Fibroblast of skin of left quadriceps (primary cell): ENCODE measurements at regions not wholly inside any gene's neighbourhood (a gene's known extent, or its start where the extent isn't known, plus 50 kb on each side); places are given as distances from the start of the nearest gene placed in this dataset.
"Not testable (repeated sequence)": the region's sequence is repeated elsewhere in the genome, so short reads cannot be mapped to it uniquely, and the experiment has no call there.

ENCODE experiments used
- DNase-seq, 2 experiments: peaks; one replicate each; pipeline ENCODE4 v3.0.0-alpha.2; 2013; ENCODE audit warnings: low read depth in 2 of 2

DNA sequence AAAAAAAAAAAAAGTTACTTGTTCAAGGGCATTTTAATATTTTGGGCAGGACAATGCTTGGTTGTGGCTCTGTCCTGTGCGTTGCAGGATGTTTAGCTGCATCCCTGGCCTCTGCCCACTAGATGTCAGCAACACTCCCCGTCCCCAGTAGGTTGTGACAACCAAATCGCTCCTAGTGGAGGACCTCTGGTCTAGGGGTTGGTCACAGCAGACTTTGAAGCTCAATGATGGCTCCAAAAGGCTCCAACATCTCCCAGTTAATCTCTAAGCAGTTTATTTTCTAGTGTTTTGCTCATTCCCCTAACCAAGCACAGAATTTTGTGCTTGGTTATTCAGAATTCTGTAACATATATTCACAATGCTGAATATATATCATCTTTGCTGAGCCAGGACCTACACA is 67.0 kb downstream of the CHRNA1 start:
- no peak for DNase-seq

DNA sequence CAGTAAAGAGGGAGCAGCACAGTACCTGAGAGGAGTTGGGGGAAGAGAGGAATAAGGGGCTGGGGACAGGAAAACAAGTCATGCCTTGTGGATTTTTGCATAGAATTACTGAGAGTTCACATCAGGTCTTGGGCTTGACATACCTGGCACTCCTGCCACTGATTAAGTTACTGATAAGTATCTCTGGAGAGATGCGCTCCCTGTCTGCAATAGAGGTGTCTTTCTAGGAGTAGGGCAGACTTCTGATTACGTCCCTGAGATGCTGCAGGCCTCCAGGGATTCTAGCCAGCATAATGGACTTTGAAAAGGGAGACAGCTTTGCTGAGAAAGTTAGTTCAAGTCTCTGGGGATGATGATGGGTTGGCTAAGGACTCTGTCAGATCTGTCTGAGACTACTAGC is 69.4 kb downstream of the CHRNA1 start:
- no peak for DNase-seq

DNA sequence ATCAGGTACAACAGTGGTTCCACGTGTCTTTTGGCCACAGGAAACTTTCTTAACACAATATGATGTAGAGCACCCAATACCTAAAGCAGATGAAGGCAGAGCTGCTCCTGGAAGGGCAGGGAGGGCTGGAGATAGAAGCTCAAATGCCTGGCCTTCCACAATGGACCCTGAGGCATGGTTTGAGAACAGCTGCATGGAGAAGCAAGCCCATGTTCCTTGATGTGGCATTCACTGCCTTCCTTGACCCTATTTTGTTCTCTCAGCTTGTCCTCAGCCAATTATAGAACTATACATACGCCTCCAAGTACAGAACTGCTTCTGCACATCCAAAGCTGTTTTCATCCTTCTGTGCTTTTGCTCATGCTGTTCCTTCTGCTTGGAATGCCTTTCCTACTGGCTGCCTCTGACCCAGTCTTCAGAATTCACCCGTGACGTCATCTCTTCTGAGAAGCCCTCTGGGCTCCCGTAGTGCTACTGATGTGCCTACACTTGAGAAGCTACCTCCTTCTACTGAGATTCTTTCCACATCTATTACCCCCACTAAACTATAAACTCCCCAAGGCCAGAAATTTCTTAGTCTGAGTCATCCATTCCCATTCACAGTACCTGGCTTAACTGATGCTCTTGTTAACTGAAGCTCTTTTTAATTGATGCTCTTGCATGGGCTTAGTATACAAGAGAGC is 69.9 kb downstream of the CHRNA1 start:
- DNase-seq: no peak

DNA sequence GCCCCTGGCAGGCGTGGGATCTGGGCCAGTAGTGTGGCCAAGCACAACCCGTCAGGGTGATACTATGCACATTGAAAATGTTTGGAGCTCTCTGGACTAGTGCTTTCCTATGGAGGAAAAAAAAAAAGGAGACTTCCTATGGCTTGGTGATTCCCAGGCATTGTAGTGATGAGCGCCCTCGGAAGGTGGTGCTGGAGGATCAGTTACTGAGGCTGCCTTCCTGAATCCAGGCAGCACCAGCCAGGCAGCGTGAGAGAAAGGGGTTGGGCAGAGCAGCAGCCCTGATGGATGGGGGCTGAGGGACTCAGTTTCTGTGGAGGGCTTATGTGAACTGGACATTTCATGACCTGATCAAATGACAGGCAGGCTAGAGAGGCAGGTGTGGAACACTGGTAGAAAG is 70.9 kb downstream of the CHRNA1 start:
- no peak for DNase-seq

DNA sequence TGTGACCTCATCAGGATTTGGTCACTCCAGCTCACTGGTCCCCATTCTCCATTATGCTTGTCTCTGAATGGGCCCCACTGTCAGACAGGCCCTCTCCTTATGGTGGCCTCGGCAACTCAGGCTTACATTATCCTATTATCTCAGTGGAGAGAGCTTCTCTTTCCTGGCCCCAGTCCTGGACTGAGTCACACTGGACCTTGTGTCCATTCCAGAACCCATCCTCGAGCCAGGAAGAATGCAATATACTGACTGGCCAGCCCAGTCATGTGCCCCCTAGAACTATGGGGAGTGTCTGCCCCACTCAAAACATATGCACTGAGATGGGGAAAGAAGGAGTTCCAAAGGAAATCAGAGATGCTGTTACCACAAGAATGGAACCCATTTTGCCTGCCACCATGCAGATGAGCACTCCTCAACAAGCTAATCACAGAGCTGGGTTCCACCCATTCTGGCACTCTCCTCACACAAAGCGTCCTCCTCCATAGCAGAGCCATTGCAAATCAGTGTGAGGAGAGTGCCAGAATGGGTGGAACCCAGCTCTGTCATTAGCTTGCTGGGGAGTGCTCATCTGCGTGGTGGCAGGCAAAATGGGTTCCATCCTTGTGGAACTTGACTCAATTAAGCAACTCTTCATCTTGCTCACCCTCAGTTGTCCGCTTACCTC is 71.9 kb downstream of the CHRNA1 start:
- no peak for DNase-seq

DNA sequence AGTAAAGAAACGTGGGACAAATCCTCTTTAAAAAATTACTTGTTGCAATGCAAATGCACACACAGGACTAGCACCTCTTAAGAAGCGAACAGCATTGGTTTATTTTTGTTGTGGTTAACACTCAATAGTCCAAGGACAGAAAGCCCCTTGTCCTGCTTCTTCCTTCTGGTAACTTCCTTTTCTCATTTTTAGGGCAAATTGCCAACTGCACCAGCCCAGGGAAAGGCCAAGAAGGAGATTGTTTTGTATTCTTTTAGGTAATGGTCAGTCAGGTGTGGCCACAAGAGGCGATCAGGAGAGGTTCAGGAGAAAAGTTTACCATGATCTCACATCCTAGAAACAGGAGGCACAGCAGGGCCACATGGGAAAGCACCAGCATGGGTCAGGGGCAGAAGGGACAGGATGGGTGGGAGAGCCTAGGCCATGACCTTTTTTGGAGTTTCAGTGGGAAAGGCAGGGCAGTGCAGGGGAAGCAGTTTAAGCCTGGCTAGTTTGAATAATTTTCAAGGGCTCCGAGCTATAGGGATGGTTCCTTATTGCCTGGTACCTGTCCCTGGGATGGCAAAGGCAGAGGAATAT is 73.0 kb downstream of the CHRNA1 start:
- DNase-seq: no peak

DNA sequence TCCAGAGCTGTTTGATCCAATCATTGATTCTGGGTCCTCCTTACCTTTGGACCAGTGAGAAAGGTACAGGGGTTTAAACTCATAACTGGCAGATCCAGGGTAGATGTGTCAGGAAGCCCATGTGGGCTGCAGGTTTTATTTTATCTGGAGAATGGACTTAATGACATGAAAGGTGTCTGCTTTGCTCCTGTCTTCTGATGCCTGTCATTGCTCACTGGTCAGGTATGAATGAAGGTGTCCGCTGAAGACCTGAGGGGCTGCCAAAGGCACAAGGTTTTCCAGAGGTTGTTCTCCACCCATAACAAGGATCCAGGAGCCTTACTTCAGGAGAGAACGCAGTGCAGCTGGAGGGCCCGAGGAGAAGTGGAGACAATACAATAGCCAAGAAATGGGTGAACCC is 74.2 kb downstream of the CHRNA1 start:
- no peak for DNase-seq

DNA sequence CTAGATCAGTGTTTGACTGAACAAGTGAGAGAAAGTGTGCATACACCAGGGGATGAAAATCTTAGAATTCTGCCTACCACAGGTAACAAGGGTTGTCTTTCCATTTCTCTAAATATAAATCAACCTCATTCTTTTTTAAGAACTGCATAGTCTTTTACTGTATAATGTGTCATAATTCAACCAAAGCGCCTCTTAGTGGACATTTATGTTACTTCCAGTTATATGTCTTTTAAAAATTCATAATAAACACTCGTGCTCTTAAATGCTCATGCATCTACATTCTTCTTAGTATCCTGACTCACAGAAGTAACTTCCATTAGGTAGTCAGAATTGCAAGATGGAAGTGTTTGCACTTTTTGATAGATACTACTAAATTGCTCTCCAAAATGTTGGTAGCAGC is 76.2 kb downstream of the CHRNA1 start:
- DNase-seq: no peak

DNA sequence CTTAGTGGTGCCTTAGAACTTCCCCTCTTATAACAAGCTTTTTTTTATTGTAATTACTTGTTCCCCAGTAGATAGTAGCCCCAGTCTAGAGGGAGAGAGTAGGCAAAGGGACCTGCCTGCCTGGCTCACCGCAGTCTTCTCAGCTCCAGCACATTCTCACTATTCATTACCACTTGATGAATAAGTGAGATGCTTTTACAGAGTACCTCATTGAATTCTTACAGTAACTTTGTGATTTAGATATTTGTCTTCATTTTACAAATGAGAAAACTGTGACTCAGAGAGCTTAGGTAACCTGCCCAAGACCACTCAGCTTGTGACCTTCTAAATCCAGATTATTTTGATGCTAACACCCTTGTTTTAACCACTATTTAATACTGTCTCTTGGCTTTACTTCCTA is 77.8 kb downstream of the CHRNA1 start:
- DNase-seq: no peak

DNA sequence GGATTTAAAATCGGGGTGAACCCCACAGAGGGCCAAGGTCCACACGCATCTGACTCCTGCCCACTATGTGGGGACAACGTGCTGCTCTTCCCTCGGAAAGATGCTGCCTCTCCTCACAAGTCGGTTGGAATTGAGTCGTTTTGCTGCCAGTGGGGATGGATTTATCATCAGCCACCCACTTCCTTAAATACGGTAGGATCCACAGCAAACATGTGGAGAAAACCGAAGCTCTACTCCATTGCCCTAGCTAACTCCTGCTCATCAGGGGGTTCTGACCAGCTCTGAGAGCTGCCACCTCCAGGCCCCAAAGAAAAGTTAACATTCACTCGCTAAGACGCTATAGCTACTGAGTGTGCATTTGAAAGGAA is 80.9 kb downstream of the CHRNA1 start:
- DNase-seq: no peak

DNA sequence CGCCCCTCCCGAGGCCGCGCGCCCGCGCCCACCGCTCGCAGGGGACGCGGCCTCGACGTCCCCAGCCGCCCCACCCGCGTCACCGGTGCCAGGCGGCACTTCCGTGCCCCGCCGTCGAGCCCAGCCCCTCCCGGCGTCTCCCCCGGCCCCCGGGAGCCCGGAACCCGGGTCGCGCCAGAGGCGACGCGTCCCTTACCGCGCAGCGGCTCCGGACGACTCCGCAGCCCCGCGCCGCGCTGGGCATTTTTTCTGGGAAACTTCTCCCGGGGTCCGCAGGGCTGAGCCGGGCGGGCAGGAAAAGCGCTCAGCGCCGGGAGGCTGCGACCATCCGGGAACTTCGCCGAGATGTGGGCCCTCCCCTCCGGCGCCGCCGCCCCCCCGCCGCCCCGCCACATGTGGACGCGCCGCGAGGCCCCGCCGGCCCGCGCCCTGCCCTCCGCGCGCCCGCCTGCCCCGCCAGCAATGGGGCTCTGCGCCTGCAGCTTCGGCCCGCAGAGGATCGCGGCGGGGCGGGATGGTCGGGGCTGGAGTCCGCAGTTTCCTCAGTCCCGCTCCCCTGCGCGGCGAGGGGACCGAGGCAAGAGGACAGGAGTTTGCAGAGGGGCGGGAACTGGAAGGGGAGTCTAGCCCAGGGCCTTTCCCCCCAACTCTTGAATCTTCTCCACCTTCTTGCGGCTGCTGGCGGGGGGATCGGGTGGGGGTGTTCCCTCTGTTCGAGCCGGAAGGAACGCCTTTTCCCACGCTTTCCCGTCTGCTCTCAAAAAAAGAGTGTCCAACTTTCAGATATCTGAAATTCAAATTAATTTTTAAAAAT is 81.5 kb downstream of the CHRNA1 start:
- DNase-seq: peak in 1 of 2 experiments; percentile 47

DNA sequence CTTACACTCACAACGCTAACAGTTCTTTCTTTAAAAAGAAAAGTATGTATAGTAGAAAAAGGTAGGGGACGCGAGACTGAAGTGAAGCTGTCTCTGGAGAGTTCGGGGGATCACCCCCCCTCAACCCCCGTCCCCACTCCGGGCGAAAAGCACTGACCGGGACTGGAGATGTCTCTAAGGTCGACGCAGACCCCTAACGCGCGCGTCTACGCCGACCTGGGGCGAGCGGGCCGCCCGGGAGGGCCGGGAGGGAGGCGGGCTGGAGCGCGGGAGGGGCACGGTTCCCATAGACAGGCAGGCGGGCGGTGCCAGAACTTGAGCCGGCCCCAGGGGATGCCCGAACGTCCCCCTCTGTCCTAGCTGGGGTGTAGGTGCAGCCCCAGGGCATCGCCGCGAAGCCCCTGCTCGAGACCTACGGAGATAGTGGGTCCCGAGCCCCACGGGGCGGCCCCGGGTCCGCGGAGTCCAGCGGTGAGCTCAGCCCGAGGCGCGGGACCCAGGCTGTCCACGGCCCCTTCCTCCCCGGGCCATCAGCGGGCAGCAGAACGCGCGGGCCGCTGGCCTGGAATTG is 82.2 kb downstream of the CHRNA1 start:
- DNase-seq: no peak

DNA sequence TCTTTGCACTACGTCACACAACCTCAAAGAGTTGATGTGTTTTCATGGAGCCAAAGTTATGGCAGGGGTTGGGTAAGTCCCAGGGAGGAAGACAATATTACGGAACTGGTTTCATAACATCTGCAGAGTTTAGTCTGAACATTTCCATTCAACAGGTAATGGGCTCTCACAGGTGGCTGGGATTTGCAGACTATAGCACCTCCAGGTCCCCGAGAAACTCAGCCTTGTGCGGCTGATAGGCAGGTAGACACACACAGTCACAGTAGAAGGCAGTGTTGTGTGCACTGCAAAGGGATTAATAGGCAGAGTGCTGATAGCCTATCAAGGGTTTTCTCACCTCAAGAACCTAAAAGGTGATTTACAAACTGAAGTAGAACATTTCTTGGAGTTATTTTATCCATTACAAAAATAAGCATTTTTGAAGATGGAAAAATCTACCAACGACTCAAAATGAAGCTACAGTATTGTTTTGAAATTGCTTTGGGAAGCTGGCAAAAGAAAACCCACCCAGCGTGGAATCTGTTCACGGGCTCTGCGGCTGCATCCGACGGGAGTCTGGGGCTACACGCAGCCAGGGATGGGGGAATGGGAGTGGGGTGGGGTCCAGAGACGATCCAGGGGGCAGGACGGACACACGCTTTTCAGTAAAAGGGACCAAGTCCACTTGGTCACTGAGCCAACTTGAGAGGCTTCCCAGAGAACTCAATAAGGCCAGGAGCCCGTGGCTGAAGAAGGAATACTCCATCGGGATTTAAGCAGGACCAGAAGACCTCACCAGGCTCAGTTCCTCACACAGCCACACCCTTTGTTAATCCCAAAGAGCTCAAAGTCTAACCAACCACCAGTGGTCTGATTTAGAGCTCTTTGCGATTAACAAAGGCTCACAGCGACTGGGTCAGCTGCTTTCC is 82.9 kb downstream of the CHRNA1 start:
- DNase-seq: no peak

DNA sequence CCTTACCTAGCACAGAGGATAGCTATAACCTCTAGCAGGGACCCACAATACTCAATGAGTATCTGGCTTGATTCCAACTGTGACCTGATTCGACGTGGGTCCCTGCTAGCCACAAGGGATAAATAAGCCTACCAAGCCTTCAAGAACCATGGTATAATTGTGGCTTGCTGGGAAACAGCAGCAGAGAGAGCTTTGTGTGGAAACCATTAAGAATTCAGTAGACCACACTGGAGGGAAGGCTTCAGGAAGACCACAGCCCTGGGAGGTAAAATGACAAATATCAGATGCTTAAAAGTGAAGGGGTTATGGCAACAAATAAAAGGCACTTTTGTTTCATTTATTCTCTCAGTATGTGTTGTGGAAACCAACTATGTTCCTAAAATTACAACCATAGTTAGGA is 82.6 kb upstream of the WIPF1 start:
- no peak for DNase-seq

DNA sequence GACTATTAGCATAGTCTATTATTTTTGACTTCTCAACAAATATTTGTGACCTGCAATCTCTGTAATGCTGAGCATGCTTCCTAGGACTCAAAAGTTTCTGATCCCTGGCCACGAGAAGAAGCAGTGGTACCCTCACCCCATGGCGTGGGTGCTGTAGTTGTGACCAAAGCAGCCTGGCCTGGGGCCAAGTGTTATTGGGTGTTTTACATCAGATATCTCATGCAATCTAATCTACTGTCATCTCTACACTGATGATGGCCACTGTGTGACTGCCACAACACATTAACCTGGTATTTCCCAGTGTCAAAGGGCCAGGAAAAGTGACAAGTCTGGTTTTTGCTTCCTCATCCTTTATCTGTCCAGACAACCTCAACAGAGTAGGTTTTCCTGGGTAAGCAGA is 80.8 kb upstream of the WIPF1 start:
- no peak for DNase-seq

DNA sequence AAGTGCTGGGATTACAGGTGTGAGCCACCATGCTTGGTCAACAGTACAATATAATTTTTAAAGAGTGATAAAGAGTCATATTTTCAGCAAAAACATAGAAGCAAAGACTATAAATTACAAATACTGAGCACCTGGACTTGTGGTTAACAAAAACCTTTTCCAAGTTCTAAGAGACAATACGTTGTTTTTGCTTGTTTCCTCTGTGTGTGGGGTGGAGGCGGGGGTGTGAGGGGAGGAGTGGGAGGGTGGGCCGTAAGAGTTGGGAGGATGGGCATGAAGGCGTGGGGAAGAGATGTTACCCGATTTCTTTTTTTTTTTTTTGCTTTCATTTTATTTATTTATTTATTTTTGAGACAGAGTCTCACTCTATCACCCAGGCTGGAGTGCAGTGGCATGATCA is 78.0 kb upstream of the WIPF1 start:
- no peak for DNase-seq

DNA sequence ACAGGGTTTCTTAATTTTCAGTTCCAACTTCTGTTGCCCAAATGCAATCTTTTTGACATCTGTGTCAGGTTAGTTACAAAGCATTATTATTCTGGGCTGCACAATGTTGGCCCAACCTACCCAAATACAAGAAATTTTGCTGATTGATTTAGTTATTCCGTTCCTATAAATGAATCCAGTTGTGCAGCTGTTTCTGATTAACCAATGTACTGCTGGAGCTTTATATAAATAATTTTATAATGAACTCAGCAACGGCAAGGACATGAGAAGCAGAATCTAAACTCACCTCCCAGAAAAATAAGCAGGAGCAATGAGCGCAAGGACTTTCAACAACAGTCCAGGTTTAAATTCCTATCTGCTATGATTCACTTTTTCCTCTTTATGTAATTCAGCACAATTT is 76.3 kb upstream of the WIPF1 start:
- DNase-seq: peak; percentile 91 to 92

DNA sequence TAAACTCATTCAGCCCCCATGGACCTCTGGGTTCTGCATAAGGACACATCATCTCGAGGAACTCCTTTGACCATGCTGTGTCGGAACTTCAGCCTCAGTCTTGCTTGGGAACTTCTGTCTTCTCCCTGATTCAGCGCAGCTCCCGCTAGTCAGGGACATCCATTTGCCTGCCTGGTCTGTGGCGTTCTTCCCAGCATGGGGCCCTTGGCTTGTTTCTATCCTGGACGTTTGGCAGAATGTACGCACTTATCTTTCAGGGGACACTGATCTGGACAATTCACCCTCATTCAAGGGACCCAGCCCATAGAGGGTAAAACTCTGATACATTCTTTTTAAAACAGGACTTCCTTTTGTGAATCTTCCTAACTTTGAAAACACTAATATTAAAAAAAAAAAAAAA is 75.8 kb upstream of the WIPF1 start:
- no peak for DNase-seq

DNA sequence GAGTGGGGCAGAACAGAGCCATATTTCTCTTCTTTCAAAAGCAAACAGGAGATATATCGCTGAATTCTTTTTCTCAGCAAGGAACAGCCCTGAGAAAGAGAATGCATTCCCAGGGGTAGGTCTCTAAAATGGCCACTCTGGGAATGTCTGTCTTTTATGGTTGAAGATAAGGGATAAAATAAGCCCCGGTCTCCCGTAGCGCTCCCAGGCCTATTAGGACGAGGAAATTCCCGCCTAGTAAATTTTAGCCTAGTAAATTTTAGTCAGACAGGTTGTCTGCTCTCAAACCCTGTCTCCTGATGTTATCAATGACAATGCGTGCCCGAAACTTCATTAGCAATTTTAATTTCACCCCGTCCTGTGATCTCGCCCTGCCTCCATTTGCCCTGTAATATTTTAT is 73.9 kb upstream of the WIPF1 start:
- DNase-seq: not testable (repeated sequence)

DNA sequence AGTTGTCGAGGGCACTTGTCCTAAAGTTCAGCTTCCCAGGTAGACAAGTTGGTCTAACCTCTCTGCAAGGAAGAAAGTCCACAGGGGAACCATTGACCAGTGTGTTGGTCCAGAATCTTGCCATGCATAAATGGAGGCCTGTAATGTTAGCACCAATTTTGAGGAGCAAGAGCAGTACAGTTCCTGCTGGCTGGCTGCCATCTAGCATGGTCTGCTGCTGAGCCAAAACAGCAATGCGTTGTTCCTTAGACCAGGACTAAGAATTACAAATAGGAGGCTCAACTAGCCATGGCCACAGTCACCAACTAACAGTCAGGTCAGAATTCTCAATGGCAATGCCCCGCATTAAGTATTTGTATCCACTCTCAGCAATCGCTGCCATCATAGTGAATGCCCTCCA is 72.8 kb upstream of the WIPF1 start:
- no peak for DNase-seq

DNA sequence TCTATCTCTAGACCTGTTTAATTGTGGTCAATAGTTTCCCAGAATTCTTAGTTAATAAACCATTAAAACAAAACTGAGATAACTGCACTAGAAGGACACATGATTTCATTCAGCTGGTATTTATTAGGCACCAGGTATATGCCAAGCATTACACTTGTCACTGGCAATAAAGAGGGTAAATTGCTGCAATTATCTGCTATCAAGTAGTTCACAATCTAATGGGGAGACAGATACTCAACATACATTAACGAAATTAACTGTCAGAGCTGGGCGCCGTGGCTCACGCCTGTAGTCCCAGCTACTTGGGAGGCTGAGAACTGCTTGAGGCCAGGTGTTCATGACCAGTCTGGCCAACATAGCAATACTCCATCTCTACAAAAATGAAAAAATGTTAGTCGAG is 71.7 kb upstream of the WIPF1 start:
- no peak for DNase-seq
